GM12875 (cell line): ENCODE measurements at regions not wholly inside any gene's neighbourhood (a gene's known extent, or its start where the extent isn't known, plus 50 kb on each side); places are given as distances from the start of the nearest gene placed in this dataset.

Experiments
- H3K4me3 ChIP-seq: one replicate; pipeline ENCODE4 v1.5.1; 2011; ENCODE audit warnings: low read depth, low read length, control low read depth
- CTCF ChIP-seq: IDR thresholded peaks from 2 replicates; pipeline ENCODE4 v1.5.1; 2011; ENCODE audit warnings: low read depth, mild to moderate bottlenecking, control low read depth, inconsistent platforms, low read length, moderate library complexity, borderline replicate concordance; ENCODE audit not compliant: insufficient read depth

- TF ChIP-seq CTCF = no peak
- H3K4me3 ChIP-seq = no peak overlapping the region
These were observed 395.1 kb downstream of the RAPGEF2 start for GRCh38 chr4:159497936-159498335.

- TF ChIP-seq CTCF = no peak
These were observed 395.7 kb downstream of the RAPGEF2 start for GRCh38 chr4:159498446-159499115.

GRCh38 chr4:159500861-159501260 is 398.0 kb downstream of the RAPGEF2 start:
- no peak overlapping the region for H3K4me3 ChIP-seq
- TF ChIP-seq CTCF = no peak

More at GRCh38 chr4:159498446-159499115, 395.7 kb downstream of the RAPGEF2 start:
- H3K4me3 ChIP-seq = no peak overlapping the region

- TF ChIP-seq CTCF = no peak
- H3K4me3 ChIP-seq = no peak overlapping the region
These were observed 400.5 kb downstream of the RAPGEF2 start for GRCh38 chr4:159503236-159504008.

- TF ChIP-seq CTCF = no peak
- no peak overlapping the region for H3K4me3 ChIP-seq
These were observed 401.8 kb downstream of the RAPGEF2 start for GRCh38 chr4:159504684-159505083.

- H3K4me3 ChIP-seq = no peak overlapping the region
- no peak for TF ChIP-seq CTCF
These were observed 402.5 kb downstream of the RAPGEF2 start for GRCh38 chr4:159505266-159505975.
